Lower leg skin (tissue), 3 donors: ENCODE measurements at regions not wholly inside any gene's neighbourhood (a gene's known extent, or its start where the extent isn't known, plus 50 kb on each side); places are given as distances from the start of the nearest gene placed in this dataset.

Source experiments
- CTCF ChIP-seq, 3 donors: fragments of 450-650 bp; IDR thresholded peaks; one replicate each; pipeline ENCODE4 v1.5.1; 2016; ENCODE audit warnings: antibody characterized with exemption in 3 of 3, mild to moderate bottlenecking in 3 of 3, moderate library complexity in 2 of 3
- POLR2A ChIP-seq, 2 donors: fragments of 450-650 bp; IDR thresholded peaks; one replicate each; pipeline ENCODE4 v1.6.1; 2016 to 2017; ENCODE audit warnings: antibody characterized with exemption in 2 of 2, mild to moderate bottlenecking in 1 of 2, moderate library complexity in 1 of 2

GRCh38 chr7:50189371-50189770 lies 96.3 kb upstream of the ZPBP start:
- TF ChIP-seq CTCF (IDR thresholded peaks at IDR 0.05) (no peak), POLR2A (IDR thresholded peaks at IDR 0.05) (no peak)
